ENCODE measurements at regions not wholly inside any gene's neighbourhood (a gene's known extent, or its start where the extent isn't known, plus 50 kb on each side); places are given as distances from the start of the nearest gene placed in this dataset.

DNA sequence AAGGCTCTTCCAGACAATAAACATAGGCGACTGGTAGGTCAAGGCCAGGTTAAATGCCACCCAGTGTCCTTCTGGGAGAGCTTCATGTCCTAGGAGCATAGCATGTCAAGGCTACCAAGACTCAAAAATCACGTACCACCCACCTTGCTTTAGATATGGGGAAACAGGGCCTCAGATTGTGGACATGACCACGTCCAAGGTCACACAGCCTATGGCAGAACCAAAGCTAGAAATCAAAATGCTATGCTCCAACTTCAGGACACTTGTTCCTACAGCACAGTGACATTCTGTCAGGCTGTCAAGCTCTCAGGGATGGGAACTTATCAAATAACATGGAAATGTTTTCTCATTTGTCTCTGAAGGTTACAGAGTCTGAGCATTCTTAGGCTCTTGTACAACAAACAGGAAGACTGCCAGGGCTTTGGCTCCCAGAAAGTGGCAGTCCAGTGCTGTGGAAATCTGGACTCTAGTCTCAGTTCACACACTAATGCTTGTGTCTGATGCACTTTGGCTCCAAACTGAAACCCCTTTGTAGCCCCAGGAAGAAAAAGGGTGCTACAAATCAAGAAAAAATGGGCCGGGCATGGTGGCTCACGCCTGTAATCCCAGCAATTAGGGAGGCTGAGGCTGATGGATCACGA, 170.4 kb upstream of the LPP start:
- Histone ChIP-seq H3K18ac (ENCODE audit: insufficient read length, low read depth, low read length) (no peak overlapping the region), H4K91ac (ENCODE audit: insufficient read length, low read depth, low read length) (no peak overlapping the region), H3K9ac (ENCODE audit: extremely low read depth, insufficient read length, low read length) (no peak overlapping the region), H2BK5ac (ENCODE audit: insufficient read length, low read length) (no peak overlapping the region), H2BK12ac (ENCODE audit: insufficient read length, low read depth, low read length) (no peak overlapping the region), H2BK15ac (ENCODE audit: low read depth, low read length) (no peak overlapping the region), H3K27me3 (ENCODE audit: insufficient read depth, low read length) (no peaks in the 10 kb centered on the region), H4K5ac (ENCODE audit: insufficient read length, low read depth, low read length) (no peak overlapping the region), H2AFZ (ENCODE audit: low read length) (no peak overlapping the region), H3K4me1 (ENCODE audit: insufficient read depth, low read length) (0 out of 2 replicates have a peak, but pooled peaks cover 2% of the 10 kb centered on the region), H3K27ac (ENCODE audit: insufficient read length, low read depth, low read length) (no peak overlapping the region), H3K79me2 (ENCODE audit: insufficient read depth, low read length) (no peaks in the 10 kb centered on the region), H3K23ac (ENCODE audit: insufficient read length, low read depth, low read length) (no peak overlapping the region), H3T11ph (ENCODE audit: low read length) (no peak overlapping the region), H3K4me2 (ENCODE audit: insufficient read depth, insufficient read length, low read length) (no peak overlapping the region), H3K56ac (ENCODE audit: insufficient read length, low read depth, low read length) (no peak overlapping the region), H2BK120ac (ENCODE audit: low read depth, low read length, poor library complexity, severe bottlenecking) (no peak overlapping the region), H4K8ac (replicated peaks; ENCODE audit: insufficient read length, low read depth, low read length) (no peak overlapping the region), H3K9me3 (ENCODE audit: control insufficient read depth, low read depth, low read length) (no peaks in the 10 kb centered on the region), H2AK5ac (ENCODE audit: insufficient read length, low read length) (no peak overlapping the region), H3K14ac (ENCODE audit: insufficient read depth, low read length) (no peak overlapping the region), H3K4ac (ENCODE audit: low read depth, low read length) (no peak overlapping the region), H3K79me1 (ENCODE audit: insufficient read depth, low read depth, low read length, poor library complexity, severe bottlenecking) (no peaks in the 10 kb centered on the region), H4K20me1 (ENCODE audit: control insufficient read depth, insufficient read depth, insufficient read length) (no peaks in the 10 kb centered on the region), H2BK20ac (ENCODE audit: low read depth, low read length, poor library complexity, severe bottlenecking) (no peak overlapping the region), H3K23me2 (ENCODE audit: insufficient read length, low read depth, low read length, poor library complexity, severe bottlenecking) (no peaks in the 10 kb centered on the region)
- Mint-ChIP-seq H3K4me1 (peaks cover 0 to 2% of the 10 kb centered on the region in 2 experiments; a peak in 1 of 4 replicates), H3K9me3 (no peaks in the 10 kb centered on the region), H3K27me3 (ENCODE audit: low read depth) (no peaks in the 10 kb centered on the region), H3K36me3 (ENCODE audit: insufficient read depth in 1 of 3, low read depth in 3 of 3) (no peaks in the 10 kb centered on the region), H3K27ac (no peak overlapping the region), H3K4me3 (no peak overlapping the region)
- TF ChIP-seq, protein P1, sequence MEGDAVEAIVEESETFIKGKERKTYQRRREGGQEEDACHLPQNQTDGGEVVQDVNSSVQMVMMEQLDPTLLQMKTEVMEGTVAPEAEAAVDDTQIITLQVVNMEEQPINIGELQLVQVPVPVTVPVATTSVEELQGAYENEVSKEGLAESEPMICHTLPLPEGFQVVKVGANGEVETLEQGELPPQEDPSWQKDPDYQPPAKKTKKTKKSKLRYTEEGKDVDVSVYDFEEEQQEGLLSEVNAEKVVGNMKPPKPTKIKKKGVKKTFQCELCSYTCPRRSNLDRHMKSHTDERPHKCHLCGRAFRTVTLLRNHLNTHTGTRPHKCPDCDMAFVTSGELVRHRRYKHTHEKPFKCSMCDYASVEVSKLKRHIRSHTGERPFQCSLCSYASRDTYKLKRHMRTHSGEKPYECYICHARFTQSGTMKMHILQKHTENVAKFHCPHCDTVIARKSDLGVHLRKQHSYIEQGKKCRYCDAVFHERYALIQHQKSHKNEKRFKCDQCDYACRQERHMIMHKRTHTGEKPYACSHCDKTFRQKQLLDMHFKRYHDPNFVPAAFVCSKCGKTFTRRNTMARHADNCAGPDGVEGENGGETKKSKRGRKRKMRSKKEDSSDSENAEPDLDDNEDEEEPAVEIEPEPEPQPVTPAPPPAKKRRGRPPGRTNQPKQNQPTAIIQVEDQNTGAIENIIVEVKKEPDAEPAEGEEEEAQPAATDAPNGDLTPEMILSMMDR (conservative IDR thresholded peaks at IDR 0.05): no peak
- WGBS (ENCODE audit: extremely low coverage, insufficient read length, low lambda C conversion rate): no CpG with 5 or more reads among the region's 6 CpGs
- no peak for DNase-seq

Measured in H9 (cell line).